Stimulated activated CD4-positive, alpha-beta T cell treated with anti-CD3 and anti-CD28 coated beads, Interleukin-15, amount 100 ng/mL, for 48 hours (primary cell): ENCODE measurements at regions not wholly inside any gene's neighbourhood (a gene's known extent, or its start where the extent isn't known, plus 50 kb on each side); places are given as distances from the start of the nearest gene placed in this dataset.
"Not testable (repeated sequence)": the region's sequence is repeated elsewhere in the genome, so short reads cannot be mapped to it uniquely, and the experiment has no call there.

ENCODE experiments used
- DNase-seq, 2 donors: peaks; one replicate each; pipeline ENCODE4 v3.0.0-alpha.2; 2020; ENCODE audit warnings: low read depth in 2 of 2

DNA sequence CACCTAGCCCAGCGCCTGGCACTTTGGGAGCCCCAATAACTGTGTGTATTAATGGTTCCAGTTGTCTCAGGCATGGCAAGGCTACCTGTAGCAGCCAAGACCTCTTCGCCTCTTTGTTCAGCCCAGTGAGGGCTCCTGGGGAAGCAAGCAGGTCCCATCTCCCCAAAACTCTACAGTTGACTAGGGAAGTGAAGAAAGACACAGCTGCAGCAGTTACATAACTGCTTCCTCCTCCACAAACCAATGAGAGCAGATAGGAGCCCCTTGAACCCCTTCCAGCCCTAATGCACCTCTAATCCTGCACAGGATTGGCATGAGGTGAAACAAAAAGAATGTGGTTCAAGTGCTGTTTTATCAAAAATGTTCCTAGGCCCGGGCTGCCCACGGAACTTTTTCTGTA, 100.5 kb downstream of the SYF2 start:
- DNase-seq = no peak

DNA sequence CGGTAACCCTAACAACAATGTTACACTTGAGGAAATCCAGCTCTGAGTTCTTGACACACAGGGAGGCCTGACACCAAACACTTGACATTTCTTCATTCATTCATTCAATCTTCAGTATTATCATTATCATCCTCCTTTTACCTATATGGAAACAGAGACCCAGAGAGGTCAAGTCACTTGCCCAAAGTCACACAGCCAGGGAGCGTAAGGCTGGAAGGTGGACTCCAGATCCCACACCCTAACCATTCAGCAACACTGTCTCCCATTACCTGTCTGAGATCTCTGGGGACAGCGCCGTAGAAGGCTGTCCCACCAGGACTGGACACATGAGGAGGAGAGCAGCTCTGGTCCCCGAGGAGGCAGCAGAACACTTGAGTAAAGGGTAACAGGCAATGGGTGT, 101.4 kb downstream of the SYF2 start:
- no peak for DNase-seq

DNA sequence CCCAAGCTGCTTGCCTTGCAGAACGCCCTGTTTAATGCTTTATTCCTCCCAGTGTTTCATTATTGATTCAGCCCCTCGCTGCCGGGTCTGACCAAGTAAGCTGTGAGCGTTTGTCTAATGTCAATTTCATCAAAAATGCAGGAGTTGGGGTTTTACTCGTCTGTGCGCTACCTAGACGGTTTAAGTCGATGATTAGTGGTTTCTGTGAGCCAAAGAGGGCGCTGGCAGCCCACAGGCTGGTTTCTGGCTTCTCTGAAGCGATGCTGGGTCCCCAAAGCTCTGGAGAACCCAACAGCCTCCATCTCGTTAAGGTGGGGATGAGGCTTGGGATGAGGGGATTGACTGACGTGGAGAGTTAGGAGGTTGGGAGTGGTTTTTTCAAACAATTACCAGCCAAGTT, 102.9 kb downstream of the SYF2 start:
- DNase-seq = no peak

DNA sequence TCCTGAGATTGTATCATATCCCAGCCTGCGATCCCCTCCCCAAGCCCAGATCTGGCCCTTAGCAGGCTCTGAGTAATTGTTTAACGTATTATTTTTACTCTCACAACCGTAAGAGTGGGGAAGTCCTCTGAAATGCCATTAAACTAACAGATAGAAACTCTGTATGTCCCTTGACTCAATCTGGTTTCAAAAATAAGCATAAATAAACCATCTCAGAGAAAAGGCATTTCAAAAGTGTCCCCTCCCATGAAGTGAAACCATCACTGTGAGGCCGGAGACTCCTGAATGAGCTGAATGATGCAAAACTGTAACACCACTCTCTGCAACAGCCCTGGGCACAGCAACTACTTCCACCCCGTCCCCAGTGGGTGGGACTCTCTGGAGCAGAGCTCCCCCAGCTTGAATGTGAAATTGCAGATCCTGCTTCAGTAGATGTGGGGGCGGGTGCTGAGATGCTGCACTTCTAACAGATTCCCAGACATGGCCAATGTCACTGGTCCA, 104.1 kb downstream of the SYF2 start:
- no peak for DNase-seq

DNA sequence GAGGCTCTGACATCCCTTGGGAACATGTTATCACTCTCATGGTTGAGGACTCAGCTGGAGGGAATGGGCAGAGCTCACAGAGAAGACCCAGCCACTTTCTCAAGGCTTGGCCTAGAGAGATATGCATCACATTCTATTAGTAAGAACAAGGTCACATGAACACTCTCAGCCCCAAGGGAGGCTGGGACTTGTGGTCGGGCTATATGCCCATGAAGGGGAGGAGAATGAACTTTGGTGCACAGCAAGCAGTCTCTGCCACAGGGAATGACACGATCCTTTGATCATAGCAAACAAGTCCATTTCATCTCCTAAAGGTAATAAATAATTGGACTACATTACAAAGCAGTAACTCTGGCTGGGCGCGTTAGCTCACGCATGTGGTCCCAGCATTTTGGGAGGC, 105.7 kb downstream of the SYF2 start:
- no peak for DNase-seq

DNA sequence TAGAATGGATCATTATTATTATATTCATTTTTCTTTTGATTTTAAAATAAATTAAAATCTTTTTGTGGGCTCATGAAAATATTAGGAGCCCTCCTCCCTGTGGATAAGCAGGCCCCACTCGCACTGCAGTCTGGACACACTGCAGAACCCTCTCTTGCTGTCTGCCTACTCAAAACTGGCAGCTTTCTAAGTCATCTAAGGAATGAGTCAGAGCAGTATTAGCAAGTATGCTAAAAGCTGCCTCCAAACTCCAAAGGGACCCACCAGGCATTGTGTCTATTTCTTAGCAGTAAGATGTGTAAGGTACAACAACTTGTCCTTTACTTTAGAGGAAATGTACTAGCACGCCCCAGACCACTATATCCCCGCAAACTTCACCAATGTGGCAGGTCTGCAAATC, 108.8 kb downstream of the SYF2 start:
- no peak for DNase-seq

DNA sequence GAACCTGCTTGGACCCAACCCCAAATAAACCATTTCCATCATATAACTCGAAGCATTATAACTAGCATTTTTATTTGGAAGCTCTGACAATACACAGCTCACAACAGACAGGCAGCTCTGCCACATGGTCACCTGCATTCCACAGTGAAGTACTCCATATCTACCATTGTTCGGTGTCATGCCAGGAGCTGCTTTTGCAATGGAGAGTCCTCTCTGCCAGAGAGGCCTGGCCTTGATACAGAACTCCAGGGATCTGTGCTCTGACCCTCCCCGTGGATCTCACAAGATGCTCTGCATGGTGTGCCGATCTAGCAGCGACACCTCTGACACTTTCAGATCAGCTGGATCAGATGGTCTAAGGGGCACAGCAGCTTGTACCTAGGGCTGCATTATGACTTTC, 109.6 kb downstream of the SYF2 start:
- no peak for DNase-seq

DNA sequence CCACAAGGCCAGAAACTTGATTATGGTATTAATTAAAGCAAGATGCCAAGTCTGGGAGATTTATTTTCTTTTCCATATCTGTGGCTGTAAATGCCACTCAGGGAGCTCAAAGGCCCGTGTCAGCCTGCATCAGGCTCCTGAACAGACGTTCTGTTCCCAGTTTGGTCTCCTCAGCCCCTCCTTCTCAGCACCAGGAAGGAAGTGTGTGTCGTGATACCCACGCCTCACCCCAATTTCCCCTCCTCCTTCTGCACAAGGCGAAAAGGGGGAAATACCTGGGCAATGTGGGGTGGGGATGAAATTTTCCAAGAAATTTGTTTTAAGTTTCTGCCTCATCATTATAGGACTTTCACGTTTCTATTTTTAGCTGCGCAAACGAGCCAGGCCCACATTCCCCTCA, 112.0 kb downstream of the SYF2 start:
- DNase-seq = no peak

DNA sequence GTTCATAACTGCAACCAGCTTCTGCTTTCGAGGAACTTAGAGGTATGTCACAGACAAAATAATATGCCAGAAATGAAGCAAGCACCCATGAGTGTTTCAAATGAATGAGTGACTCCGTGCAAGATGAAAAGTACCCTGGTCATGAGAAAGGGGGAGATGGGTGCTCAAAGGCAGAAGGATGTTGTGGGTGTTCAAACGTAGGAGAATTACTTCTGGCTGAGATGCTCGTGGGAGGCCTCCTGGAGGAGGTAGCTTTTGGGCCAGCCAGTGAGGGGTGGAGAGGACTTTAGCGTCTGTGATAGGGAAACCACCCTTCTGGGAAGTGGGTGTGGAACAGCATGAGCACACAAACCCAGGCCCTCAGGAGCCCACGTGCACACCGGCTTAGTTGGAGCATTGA, 113.8 kb downstream of the SYF2 start:
- DNase-seq = peak; percentile 21 to 42

DNA sequence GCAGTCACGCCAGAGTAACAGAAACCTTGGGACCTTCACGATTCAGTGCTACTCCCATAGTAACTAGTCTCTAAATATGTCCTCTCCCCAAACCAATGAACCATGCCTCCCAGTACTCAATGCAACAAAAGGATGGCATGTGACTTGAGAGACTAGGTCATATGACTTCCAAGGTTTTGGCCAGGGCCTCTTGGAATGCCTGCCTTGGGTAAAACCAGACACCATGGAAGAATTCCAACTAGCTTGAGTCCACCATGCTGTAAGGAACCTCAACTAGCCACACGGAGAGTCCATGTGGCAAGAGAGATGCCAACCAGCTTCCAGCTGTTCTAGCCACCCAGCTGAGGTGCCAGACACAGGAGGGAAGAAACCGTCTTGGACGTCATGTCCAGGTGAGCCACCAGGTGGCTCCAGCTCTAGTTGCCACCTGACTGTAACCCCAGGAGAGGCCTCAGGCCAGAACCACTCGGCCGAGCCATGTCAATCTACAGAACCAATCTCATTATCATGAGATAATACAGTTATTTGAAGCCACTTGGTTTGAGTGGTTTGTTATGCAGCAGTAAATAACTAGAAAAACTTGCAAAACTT, 115.0 kb downstream of the SYF2 start:
- DNase-seq = no peak

DNA sequence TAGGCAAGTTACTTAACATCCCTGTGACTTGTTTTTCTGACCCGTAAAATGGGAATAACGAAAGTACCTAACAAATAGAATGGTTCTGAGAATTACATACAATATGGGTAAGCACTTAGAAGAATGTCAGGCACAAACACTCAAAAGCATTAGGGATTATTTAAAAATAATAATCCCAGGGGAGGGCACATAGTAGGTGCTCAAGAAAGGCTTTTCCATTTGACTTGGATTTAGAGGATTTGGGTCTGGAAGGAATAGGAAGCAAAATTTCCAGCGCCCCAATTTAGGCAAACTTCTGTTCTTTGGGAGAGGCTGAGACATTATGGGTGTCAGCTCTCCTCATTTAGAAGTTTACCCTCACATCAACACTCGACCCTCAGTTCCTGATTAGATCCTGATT, 115.5 kb downstream of the SYF2 start:
- no peak for DNase-seq

DNA sequence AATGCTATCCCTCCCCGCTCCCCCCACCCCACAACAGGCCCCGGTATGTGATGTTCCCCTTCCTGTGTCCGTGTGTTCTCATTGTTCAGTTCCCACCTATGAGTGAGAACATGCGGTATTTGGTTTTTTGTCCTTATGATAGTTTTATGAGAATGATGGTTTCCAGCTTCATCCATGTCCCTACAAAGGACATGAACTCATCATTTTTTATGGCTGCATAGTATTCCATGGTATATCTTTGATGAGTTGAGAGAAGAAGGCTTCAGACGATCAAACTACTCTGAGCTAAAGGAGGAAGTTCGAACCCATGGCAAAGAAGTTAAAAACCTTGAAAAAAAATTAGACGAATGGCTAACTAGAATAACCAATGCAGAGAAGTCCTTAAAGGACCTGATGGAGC, 116.2 kb downstream of the SYF2 start:
- DNase-seq = not testable (repeated sequence)

DNA sequence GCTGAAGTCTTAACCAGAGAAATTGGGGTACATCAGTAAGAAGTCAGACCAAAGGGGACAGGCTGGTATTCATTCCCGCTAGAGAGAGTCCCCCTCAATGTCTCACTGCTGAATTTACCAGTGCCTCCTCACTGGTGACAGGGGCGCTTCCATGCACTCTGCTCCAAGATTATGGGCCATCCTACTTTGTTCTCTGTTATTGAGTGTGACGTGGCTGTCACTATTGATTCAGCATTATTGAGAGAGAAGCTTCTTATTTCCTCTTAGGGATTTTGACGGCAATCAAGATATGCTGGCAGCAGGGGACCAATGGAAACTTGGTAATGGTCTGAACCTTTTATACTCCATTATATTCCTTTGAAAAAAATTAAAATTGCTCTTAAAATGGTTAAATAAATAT, 118.6 kb downstream of the SYF2 start:
- no peak for DNase-seq

DNA sequence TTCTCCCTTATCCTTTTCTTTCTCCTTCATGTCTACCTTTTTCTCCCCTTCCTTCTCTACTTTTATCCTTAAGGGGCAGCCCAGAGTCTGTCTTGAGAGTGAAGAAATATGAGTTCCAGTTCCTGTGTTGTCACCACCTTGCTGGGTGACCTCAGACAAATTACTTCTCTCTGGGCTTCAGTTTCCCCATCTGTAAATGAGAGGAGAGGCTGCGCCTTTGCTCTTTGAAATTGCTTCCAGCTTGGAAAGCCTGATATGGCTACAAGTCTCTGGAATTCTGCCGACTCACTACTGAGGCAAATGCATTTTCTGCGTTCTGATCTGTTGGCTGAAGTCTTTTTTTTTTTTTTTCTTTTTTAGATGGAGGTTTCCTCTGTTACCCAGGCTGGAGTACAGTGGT, 119.2 kb downstream of the SYF2 start:
- no peak for DNase-seq

DNA sequence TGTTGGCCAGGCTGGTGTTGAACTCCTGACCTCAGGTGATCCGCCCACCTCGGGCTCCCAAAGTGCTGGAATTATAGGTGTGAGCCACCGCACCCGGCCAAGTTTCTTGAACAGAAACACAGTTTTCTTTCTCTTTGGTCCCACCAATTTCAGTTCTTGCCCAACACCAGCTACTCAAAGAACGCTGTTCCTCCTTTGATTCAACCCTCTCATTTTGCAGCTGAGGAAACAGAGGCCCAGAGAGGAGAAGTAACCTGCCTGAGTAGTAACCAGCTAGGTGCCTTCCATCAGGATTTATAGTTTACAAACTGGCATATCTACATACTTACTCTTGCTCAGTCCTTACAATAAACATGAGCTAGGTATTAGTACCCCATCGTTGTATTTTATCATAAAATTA, 119.9 kb downstream of the SYF2 start:
- DNase-seq = no peak

DNA sequence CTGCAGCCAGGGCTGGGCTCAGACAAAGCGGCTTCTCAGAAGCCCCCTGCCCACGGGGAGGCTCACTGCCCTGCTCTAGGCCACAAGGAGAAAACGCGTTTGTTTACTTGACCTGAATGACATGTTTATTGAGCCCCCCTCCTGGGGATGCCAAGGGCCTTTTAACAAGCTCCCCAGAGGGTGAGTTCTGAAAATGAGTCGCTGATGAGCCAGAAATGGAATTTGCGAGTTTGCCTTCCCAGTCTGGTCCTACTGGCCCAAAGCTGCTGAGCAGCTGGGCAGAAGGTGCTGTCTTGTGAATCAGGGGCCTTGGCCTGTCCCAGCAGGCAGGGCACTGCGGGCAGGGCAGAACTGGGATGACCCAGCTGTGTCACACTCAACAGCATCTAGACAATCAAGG, 120.6 kb downstream of the SYF2 start:
- DNase-seq = no peak

DNA sequence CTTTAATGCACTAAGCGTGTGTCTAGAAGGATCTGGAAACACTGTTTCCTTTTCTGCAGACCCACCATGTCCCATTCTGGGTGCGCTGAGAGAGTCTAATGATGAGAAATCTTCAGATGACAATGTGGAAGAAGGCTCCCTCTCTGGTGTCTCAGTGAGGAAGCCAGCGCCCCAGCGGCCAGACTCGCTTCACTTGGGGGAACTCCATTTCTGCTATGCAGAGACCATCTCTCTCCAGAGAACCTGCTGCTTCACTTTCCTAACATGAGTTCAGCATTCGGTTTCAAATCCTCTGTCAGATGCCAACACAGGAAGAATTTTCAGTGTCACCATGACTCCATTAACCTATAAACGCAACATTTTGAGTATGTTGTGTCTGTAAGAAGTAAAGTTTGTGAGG, 121.8 kb downstream of the SYF2 start:
- DNase-seq = no peak

DNA sequence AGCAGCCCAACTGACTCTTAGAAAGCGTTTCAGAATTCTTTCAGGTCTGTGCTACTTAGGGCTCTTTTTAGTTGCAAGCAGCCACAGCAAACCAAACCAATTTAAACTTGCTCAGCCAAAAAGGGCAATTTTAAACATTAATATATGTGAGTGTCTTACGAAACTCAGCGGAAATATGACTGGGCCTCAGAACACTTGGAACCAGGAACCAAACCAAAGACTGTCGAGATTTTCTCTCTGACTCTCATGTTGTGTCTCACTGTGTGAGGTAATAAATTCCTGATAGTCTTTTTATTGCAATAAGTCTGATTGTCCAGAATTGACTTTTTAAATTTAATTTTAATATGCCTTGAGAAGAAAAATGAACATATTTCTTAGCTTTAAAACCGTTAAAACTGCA, 122.3 kb downstream of the SYF2 start:
- DNase-seq = no peak

DNA sequence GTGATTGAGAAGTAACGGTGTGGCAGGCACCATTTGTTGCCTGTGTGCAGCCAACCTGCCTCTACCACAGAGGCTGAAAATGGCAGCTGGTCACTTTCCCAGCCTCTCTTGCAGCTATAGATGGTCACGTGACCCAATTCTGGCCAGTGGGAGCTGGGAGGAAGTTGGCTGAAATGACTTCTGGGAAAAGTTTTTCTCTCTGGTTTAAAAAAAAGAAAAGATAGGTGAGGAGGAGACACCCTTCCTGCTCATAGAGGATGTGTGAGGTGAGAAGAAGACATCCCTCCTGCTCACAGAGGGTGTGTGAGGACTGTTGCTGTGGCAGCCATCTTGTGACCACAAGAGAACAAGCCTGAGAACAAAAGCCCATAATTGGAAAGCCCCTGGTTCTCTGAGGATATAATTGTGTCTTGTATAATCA, 122.8 kb downstream of the SYF2 start:
- no peak for DNase-seq

DNA sequence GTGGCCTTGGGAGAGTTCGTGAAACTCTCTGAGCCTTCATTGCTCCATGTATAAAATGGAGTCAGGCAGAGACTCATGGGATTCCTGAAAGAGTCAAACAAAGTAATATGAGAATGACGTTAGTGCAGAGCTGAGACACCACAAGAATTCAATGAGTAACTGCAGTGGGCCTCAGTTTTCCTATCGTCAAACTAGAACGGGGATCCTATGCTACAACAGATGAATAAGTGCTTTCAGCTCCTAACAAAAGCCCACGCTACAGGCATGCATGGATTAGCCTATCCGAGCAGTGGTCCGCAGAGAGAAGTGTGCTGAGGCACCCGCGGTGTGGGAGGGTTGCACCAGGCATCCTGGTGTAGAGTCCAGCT, 124.7 kb downstream of the SYF2 start:
- DNase-seq = no peak

DNA sequence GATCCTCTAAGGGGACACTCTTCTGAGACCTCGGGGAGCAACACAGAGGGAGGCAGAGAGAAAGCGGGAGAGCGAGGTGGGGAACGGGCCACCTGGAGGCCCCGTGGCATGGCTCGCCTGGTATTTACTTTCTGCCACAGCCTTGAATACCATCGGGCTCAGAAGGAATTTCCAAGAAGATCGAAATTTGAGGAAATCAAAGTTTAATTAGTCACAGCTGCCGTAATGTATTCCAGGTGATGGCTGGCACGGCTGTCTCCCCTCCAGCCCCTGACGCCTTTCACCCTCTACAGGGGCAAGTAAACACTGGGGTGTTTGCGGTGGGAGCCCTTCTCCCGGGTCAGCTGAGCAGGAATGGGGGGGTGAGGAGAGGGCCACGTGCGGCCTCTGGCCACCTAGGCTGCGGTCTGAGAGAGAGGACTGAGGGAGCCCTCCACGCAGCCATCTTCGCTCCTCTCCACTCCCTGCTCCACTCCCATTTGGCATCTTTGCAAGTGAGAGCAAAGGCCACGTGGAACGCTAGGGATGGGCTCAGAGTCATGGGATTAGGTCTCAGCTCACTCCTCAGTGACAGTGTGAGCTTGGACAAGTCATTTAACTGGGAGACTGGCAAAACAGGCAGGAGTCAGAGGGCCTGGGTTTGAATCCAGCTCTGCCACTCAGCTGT, 125.2 kb downstream of the SYF2 start:
- DNase-seq = no peak

DNA sequence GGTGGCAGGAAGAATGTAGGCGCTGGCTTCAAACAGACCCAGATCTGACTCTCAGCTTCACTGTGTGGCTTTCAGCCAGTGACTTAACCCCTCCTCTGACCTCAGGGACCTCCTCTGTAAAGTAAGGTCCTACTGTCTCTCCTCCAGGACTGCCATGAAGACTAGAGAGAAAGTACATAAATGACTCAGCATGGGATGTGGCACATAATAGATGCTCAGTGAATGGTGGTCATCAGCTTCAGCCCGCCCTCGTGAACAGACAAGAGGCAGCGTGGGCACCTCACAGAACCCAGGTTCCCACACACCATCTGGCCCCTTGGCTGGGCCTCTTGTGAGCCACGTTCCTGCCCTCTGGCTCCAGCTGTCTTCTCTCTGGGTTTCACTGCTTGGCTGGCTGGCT, 126.0 kb downstream of the SYF2 start:
- no peak for DNase-seq

DNA sequence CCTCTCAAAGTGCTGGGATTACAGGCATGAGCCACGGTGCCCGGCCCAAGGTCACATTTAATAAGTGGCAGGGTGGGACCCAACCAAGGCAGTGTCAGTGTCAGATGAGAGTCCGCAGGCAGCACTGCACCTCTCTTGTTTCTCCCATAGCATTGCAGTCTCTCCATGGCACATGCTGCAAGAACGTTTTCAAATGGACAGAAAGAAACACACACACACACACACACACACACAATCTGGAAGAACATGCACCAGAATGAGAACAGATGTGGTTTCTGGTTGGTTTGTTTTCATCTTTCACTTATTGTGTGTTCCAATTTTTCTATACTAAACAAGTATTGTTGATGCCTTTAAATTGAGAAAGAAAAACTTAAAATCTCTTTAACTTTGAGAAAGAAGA, 126.5 kb downstream of the SYF2 start:
- no peak for DNase-seq

DNA sequence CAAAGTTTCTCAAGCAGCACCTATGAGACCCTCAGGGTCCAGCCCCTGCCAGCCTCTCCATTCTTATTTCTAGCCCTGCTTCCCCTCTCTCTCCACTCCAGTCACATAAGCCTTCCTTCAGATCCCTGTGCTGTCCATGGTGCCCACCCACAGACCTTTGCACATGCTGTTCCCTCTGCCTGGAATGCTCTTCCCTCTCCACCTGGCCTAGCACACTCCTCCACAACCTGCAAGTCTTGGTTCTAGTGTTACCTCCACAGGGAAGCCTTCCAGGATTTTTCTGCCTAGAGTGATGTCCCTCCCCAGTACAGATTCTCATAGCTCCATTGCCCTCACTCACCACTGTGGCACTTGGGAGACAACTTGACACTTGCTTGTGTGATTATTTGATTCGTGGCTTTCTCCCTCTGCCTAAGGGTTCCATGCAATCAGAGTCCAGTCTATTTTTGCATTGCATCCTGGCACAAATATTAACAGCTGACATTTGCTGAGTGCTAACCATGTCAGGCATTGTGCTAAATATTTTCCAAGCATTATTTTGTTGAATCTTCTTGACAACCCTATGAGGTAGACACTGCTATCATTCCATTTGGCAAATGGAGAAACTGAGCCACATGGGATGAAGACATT, 127.3 kb downstream of the SYF2 start:
- DNase-seq = no peak
